HG03159 (cell line): ENCODE measurements at regions not wholly inside any gene's neighbourhood (a gene's known extent, or its start where the extent isn't known, plus 50 kb on each side); places are given as distances from the start of the nearest gene placed in this dataset.

Experiments
- ATAC-seq: cut with Tn5 transposase; IDR thresholded peaks from one replicate; pipeline ENCODE4 v1.9.1; 2021; ENCODE audit warnings: mild to moderate bottlenecking, moderate library complexity; ENCODE audit not compliant: unreplicated experiment

DNA sequence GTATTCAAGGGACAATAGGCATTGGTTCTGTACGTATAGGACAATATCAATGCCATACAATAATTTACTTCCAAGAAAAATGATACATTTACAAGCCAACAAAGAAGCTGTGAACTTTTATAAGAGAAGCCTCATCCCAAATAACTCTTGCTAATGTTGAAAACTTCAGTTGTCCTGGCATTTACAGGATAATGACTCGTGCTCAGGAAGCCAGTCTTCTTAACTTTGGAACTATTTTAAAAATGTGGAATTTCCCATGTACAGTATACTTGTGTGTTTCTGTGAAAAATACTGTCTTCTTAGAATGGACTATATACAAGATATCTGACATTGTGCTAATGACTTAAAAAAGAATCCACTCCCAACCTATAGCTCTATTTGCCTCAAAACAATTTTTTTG, 1479.3 kb upstream of the CDH9 start:
- ATAC-seq = no peak

DNA sequence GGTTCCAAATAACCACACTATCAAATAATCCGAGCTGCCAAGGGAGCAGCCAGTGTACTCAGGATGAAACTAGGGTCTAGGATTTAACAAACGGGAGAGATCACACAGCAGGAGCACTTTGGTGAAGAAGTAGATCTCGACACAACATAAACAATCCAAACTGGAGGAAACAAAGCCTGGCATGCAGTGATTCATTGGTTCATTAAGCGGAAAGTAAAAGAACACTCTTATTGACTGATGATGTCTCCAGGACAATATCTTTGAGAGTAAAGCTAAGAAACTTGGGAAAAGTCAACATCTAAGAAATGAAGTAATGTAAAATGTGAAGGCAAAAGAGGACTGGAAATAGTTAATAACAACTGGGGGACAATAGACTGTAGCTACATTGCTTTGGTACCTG, 1478.3 kb upstream of the CDH9 start:
- ATAC-seq = no peak

DNA sequence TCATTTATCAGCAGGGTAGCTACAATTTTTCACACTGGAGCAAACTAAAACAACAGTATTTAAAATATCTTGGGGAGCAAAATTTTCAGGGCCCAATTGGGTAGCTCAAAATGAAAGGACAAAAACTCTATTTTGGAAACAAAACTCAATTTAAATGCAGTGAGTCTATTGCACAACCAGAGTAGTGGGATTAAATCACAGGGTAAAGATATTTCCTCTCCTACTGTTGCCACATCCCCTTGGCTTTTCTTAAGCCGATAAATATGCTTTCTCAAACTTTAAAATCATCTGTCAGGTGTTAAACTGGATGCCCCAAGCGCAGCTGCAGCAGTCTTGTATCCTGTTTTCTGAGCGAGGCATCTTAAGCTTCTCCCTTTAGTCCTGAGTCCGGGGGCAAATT, 1474.3 kb upstream of the CDH9 start:
- no peak for ATAC-seq

DNA sequence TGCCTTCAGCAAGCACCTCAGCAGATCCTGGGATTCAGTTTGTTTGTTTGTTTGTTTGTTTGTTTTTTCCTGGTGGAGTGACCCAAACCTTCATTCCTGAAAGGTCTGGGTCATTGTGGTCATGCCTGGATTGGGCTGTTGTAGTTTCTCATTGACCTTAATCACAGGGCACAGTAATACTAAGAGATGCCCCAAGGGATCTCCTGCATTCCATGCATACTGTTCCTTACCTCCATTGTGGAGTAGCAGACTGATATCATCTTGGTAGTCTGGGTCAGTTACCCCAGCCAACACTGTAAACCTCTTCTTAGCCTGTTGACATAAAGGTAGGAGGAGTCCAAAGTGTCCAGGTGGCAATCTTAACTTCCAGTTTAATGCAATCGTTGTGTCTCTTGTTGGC, 1466.7 kb upstream of the CDH9 start:
- ATAC-seq = no peak

DNA sequence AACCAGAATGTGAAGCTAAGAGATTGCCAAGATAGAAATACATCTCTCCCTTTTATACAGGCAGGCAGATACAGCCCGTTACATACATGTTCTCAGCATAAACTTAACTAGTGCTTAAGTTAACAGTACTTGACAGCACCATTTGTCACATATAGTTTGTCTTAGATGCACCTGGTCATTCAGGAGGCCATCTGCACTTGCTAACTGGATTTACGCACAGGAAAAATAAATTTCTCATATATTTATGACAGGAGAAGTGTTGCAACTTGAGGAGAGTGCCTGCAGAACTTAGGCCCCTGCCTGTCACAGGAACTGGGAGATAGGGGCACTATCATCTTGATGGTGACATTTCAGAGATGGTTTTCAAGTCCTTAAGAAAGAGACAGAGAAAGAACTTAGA, 1462.1 kb upstream of the CDH9 start:
- no peak for ATAC-seq

DNA sequence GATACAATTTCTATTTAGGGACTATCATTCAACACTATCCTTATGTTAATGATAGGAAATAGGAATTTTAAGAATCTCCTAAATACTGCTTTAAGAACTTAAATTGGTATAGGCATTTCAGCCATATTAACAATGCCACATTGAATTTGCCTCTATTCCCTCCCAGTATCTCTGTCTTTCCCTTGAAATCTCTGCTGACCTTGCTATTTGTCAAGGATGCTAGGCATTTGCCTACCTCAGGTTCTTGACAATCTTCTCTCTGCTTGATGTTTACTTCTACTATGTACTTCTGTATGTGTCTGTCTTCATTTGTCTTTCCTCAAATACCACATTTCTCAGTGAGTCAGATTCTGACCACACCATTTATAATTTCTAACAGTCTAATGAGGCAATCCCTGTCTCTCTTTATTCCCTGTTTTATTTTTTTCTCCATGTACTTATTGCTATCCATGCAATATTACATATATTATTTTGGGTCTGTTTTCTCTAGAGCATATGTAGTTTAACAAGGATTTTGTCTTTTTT, 1461.4 kb upstream of the CDH9 start:
- no peak for ATAC-seq

DNA sequence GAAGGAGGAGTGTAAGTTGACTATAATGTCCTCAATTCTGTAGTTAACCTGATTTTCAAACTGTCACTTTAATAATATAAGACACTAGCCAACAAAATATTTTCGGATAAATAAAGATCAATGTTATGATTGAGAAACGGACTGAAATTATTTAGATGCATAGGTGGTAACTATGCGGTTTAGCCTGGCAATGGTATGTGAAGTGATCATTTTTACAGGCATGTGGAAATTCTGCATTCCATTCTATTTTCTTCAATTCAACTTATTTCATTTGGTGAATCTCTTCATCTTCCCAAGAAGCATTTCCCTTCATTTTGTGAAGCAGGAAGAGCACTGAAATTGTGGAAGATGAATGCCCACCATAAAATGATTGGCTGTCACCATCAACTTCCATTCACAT, 1457.5 kb upstream of the CDH9 start:
- no peak for ATAC-seq

DNA sequence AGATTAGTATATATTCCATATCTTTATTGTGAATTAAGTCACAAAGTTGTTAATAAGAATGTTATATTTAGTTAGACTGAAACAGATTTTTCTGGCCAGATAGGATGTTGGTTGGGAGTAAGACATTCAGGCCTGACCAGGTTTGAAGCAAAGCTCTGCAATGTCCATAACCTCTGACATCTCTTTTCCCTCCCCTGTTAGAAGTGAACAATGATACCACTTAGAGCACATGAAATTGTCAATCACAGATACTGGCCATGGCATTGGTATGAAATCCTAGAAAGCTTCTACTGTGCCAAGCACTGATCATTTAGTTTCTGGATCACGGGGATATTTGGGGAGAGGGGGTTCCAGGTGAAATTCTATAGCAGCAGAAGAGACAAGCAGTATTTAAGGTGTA, 1455.1 kb upstream of the CDH9 start:
- ATAC-seq = no peak

DNA sequence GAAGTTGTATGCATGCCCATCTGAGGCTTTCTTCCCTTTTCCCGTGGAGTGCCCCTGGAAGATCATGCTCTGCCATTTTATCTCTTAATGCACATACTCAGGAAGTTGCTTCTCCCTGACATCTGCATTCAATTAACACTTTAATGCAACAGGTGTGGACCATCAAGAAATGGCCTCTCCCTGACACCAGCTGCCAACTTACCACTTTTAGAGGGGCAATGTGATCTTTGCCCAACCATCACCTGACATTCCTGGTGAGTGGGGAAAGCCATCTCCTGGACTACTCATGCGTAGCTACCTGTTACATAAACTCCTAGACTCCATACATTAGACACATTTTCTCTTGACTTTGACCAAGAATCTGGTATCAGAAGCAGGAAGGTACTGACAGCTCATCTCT, 1450.4 kb upstream of the CDH9 start:
- no peak for ATAC-seq

DNA sequence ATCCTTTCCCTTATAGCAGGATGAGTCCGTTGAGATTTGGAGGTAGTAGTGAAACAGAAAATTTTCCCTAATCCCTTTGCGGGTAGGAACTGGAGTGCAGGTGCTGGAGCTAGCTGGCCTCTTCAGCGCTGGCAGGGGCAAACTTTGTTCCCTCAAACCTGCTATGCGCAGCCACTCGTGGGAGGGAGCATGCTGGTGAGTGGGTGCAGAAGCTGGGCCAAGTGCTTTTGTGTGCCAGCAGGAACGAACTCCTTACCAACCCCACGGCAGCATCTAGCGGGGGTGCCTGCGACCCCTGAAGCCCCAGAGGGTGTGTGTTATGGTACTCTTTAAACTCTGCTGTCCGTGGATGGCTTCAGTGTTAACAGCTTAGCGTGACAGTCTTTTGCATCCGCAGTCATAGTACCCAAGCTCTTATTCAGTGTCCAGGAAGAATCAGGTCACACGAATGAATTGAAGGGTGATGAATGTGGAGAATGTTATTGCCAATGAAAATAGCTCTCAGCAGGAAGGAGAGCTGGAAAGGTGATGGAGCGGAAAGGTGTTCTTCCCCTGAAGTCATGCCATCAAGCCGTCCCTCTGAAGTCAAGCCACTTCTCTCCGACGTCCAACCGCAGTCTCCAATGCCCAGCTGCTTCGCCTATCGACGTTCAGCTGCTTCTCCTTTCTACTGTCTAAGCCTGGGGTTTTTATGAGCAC, 1445.1 kb upstream of the CDH9 start:
- ATAC-seq = no peak

DNA sequence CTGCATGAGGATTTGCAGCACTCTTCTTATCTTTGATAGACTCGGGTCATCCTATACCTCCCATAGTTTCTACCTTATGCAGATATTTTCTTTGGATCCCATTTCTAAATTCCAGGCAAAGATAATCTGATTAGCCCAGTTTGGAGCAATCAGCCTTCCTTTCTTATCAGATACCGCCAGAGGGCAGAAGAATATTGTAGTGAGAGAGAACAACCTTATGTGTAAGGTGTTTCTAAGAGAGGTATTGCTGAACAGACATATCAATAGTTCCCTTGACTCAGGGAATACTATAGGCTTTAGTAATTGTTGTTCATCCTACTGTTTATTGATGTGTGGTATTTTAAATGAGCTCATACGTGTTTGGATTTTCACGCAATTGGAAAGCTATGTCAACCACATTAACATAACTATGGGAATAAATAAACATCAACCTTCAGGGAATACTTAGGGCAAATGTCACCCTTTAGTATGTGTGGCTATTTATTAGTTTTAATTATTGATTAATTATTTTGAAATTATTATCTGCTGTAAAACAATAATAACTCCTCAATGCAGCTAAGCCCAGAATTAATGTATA, 1435.2 kb upstream of the CDH9 start:
- ATAC-seq = no peak

DNA sequence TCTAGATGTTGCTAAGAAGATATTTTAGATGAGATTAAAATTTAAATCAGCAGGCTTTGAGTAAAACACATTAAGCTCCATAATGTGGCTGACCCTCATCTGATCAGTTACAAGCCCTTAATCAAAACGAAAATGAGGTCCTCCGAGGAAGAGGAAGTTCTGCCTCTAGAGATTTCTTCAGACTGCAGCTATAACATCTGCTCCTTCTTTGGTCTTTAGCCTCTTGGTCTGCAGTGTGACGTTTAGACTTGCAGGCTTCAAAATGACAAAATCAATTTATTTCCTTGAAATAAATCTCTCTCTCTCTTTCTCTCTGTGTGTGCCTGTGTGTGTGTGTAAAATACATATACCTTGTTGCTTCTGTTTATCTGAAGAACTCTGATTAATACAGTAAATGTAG, 1429.8 kb upstream of the CDH9 start:
- no peak for ATAC-seq

DNA sequence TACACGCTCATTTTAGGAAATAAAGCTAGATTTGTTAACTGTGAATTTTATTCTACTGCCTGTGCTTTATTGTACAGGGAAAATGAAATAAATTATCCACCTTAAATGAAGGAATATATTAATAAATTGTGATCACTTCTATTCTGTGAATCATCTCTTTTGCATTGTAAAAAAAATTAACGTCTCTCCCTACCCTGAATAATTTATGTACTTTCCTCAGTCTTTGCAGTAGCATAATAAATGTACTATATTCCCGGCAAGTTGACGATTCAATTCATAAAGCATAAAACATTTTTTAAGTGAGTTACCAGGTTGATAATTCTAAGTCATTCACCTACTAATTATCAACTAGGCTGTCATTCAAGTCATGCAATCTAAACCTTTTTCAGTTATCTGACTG, 1425.3 kb upstream of the CDH9 start:
- no peak for ATAC-seq

DNA sequence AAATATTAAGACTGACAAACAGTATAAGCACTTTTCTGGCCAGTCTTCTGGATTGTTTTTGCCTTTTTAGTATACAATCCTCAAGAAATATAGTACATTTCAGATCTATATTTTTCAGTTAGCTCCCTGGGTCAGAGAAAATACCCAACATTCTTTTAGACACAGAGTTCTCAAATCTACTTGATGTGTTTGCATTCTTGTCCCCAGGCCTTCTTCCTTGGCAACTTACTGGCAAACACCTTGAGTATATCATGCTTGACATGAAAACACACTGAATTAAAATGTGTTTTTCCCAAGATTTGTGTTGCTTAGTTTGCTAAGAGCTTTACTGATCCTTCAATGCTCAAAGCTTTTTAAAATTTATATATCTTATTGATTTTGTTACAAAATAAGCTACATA, 1413.1 kb upstream of the CDH9 start:
- no peak for ATAC-seq

DNA sequence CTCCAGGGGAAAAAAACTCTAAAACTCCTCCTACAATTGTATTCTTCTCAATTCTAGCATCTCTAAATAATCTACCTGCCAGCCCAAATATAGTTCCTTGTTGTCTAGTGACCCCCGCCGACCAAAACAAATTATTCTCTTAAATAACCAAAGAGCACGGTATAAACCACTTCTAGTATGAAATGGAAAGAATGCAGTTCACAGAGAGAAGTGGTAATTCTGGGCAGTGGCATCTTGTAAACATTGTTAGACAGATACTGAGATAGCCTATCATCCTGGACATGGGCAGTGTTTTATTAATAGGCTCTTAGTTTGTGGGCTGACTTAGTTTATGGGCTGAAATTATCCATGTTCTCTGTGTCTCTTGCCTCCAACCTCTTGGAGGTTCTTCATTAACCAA, 1412.6 kb upstream of the CDH9 start:
- no peak for ATAC-seq

DNA sequence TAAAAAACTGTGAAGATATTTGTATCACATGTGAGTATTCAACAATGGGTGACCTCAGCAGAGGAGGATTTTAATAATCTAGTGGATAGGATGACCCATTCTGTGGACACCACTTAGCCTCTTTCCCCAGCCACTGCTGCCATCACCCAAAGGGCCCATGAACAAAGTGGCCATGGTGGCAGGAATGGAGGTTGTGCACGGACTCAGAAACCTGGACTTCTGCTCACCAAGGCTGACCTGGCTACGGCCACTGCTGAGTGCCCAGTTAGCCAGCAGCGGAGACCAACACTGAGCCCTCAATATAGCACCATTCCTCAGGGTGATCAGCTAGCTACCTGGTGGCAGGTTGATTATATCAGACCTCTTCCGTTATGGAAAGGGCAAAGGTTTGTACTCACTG, 1410.4 kb upstream of the CDH9 start:
- no peak for ATAC-seq

DNA sequence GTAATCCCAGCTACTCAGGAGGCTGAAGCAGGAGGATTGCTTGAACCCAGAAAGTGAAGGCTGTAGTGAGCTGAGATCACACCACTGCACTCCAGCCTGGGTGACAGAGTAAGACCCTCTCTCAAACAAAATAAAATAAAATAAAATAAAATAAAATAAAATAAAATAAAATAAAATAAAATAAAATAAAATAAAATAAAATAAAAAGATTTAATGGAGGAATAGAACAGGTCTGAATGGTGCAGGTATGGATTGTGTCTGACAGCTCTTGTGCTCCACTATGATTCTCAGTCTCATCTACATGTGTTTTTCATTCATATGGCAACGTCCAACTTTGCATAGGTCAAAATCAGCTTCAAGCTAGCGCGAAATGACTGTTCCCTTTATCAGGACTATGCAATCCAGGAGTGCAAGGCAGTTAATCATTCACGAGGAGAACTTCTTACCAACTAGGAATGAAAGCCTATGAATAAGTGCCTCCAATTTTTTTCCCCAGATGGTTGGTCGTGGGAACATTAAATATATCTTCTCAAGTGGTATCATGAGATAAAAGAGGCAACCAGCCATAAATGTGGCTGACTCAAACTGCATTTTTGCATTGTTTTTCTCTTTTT, 1392.3 kb upstream of the CDH9 start:
- no peak for ATAC-seq

DNA sequence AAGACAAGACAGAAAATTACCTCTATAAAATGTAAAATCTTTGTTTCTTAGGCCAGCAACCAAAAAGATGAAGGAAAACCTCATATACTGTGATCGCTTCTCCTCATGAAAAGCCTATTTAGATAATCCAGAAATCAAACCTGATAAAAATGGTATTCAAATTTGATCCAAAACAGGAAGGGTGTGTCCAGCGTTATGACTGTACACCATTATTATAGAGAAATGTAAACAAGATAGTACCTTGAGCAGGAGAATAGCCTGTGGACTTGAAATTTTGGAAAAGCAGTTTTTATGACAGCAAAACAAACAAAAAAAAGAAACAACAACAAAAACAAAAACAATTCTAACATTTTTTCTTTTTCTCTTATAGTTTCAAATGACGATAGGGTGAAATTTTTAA, 1382.8 kb upstream of the CDH9 start:
- no peak for ATAC-seq

DNA sequence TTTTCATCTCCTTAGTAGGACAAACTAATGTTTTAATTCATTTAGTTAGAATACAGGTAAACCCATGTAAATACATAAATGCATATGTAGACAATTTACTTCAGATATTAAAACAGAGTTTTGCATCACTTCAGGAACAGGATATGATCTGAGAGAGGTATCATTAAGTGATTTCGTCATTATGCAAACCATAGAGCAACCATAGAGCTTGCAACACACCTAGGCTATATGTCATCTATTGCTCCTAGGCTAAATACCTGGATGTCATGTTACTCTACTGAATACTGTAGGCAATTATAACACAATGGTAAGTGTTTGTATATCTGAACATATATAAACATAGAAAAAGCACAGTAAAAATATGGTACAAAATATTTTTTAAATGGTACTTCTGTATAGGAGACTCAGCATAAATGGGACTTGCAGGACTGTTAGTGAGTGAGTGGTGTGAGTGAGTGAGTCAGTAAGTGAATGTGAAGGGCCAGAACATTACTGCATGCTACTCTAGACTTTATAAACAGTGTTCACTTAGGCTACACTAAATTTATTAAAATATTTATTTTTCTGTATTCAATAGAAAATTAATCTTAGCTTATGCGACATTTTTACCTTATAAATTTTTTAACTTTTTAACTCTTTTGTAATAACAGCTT, 1377.5 kb upstream of the CDH9 start:
- ATAC-seq = no peak

DNA sequence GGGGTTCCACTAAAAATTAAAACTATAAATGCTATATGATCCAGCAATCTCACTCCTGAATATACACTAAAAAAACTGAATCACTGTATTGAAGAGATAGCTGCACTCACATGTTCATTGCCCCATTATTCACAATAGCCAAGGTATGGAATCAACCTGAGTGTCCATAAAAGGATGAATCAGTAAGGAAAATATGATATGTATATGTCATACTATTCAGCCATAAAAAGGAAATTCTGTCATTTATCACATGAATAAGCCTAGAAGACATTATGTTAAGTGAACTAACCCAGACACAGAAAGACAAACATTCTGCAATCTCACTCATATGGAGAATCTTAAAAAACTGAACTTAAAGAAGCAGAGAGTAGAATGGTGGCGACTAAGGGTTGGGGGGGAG, 1376.2 kb upstream of the CDH9 start:
- no peak for ATAC-seq

DNA sequence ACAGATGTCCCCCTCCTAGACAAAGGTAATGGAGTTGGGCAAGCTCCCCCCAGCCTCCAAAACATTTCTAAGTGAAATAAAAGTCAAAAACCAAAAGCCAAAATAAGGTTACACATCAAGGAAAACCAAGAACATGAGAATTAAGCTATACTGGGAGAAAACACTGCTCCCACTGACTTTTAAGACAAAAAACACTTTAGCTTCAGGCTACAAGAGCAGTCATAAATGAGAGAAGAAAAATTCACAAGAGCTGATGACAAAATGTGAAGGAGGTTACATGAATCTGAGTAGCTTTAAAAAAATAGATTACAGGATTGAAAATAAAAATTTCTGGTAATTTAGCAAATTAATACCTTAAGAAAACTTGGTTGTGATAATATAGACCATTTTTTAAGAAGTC, 1370.3 kb upstream of the CDH9 start:
- no peak for ATAC-seq

DNA sequence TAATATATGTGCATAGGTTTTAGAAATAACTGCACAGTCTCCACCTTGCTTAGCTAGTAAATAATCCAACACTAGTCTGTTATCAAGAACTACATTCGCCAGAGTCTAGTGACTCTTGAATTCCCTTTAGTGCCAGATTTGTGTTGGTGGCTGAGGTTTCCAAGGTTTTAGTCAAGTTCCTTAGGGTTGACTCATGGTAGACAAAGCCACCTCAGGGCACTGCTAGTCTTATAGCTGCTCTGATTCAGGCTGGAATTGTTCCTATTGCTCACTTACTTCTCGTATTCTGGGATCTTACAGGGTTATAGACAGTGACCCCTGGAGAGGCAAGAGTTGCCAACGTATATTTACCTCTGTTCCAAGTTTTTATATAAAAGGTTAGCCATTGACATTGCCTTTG, 1369.8 kb upstream of the CDH9 start:
- no peak for ATAC-seq
